Stimulated activated CD4-positive, alpha-beta T cell treated with anti-CD3 and anti-CD28 coated beads, Interleukin-12 subunit alpha, Interleukin-12 subunit beta, amount 100 ng/mL, for 48 hours (primary cell): ENCODE measurements at regions not wholly inside any gene's neighbourhood (a gene's known extent, or its start where the extent isn't known, plus 50 kb on each side); places are given as distances from the start of the nearest gene placed in this dataset.

Experiments used
- DNase-seq, 3 donors: peaks; one replicate each; pipeline ENCODE4 v3.0.0-alpha.2; 2020; ENCODE audit warnings: low read depth in 2 of 3, low spot score in 1 of 3

DNA sequence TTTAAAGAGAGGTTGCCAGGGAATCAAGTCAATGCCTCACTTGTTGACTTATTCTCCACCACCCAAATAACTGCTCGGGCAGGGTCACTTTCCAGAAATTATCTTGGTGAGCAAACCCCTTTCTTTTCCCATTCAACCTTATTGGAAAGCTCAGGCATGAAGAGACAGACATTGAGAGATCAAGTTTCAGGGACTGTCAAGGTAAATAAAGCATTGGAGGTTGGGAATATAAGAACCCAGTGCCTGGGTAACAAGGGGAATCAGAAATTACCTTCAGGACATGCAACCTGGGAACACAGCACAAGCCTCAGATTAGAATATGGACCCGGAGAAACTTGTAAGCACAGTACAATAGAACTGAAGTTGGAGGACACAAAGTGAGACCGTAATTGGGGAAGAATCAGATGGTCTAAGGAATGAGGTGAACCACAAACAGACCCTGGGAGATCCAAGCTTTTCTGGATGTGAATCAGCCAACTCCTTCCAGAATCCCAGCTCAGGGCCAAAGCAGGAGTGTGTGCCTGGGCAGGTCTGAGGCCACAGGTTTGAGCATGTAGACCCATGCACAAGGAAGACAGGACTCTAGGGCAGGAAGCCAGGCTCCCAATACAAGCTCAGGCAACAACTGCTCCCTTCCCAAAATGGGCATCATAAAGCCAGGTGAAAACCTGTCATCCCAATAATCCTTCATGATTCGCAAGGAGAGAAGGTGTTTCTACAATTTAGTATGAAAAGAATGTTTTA is 512.8 kb downstream of the MAFB start:
- no peak for DNase-seq

- no peak for DNase-seq
Observed at GRCh38 chr20:40175296-40175695, 513.7 kb downstream of the MAFB start.

- no peak for DNase-seq
Observed at GRCh38 chr20:40173872-40174271, 515.2 kb downstream of the MAFB start.

- no peak for DNase-seq
Observed at GRCh38 chr20:40168981-40169620, 519.9 kb downstream of the MAFB start.

GRCh38 chr20:40161391-40161790 is 527.6 kb downstream of the MAFB start:
- DNase-seq, result no peak

DNA sequence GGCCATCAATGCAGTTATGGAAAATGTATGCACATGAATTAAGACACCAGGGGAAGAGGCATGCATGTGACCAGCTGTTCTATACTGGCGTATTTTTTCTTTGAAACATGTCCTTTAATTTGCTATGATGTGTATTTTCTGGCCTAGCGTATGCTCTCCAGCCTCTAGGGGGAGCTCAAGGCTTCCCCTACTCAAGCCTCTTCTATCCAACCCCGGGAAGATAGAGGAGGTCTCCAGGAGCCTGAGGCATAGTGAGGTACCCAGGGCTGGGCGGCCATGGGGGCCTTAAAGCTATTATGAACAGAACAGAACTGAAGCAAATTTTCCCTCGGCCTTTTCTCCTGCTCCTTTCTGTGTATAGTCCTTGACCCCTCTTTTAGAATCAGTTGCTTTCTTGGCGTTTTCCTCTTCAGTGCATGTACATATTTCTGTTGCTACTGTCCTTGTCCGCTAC is 528.9 kb downstream of the MAFB start:
- DNase-seq, result peak in 2 of 3 donors; percentile 1 to 4

- DNase-seq, result no peak
Observed at GRCh38 chr20:40159276-40159675, 529.8 kb downstream of the MAFB start.

DNA sequence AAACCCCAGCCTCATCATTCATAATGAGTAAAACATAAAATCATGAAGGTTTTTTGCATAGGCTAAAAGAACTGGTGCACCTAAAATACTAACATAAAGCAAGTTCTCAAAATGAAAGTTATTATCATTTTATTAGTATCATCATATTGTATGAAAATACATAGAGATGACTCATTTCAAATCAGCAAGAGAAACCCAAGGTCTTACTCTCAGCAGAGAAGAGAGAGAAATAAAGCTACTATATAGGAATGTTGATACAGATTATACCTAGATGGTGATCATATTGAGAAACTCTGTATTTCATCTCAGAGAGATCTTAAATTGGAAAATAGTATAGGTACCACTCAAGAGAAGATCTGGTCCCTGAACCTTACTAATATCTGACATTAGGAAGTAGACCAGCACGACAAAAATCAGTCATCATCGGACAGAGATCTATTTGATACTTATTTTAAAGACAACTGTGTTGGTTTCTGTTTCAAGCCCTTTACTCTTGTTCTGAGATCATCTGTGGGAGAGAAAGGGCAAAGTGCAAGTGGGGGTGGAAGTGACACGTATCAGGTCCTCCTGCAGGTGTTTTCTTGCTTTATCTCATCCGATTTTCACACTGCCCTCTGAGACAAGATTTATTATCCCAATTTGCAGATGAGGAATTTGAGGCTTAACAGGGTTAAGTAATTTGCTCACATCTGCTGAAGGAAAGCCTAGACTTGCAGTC is 532.3 kb downstream of the MAFB start:
- no peak for DNase-seq

DNA sequence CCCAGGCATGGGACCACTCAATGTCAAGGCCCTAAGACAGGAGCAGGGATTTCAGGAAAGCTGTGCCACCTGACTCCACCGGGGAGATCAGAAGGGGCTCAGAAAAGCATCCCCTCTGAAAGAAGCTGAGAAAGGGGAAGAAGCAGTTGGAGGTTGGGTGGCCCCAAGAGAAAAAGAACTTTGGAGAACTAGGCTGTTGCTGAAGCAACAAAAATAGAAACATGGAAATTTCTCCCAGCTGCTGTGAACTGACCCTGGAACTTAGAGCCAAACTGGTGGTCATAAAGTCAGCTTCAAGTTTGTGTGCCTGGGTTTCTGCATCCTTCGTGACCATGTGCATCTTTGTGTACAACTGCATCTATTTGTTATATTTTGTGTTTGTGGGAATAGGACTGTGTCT is 534.5 kb downstream of the MAFB start:
- DNase-seq, result no peak

- no peak for DNase-seq
Observed at GRCh38 chr20:40148886-40149285, 540.1 kb downstream of the MAFB start.

- DNase-seq, result no peak
Observed at GRCh38 chr20:40146071-40146470, 543.0 kb downstream of the MAFB start.

DNA sequence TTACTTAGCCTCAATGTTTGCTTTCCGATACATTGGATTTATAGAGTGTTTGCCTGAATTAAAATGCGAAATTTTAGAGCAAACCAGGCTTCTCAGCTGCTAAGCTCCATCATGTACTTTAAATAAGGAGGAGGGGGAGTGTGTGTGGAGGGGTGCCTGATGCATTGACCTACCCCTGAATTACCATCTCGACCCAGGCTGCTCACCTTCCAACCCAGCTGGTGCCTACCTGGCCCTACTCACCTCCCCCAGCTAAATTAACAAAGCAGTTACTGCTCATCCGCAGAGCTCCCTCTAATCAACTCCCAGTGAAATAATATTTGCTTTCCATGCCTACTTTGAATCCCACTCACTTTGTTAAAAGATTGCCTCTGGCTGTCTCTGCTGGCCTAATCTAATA is 544.5 kb downstream of the MAFB start:
- no peak for DNase-seq

DNA sequence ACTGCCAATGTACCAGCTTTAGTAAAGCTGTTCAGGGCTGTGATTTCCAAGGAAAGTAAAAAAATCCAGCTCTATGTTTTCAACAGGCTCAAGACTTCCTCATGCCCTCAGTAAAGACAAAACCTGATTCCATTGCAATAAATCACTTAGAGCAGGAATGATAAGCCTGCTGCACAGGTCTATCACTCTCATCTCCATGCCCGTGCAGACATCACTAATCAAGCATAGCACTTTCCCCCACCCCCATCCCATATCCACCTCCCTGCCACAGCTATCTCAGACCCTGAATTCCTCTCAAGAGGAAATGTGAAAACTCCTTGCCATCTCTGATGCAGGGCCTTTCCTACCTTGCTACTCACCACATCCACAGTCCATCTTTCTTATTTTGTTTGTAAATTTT is 554.9 kb downstream of the MAFB start:
- no peak for DNase-seq

GRCh38 chr20:40120827-40121226 is 568.2 kb downstream of the MAFB start:
- DNase-seq, result no peak

GRCh38 chr20:40111282-40111681 is 577.8 kb downstream of the MAFB start:
- no peak for DNase-seq

DNA sequence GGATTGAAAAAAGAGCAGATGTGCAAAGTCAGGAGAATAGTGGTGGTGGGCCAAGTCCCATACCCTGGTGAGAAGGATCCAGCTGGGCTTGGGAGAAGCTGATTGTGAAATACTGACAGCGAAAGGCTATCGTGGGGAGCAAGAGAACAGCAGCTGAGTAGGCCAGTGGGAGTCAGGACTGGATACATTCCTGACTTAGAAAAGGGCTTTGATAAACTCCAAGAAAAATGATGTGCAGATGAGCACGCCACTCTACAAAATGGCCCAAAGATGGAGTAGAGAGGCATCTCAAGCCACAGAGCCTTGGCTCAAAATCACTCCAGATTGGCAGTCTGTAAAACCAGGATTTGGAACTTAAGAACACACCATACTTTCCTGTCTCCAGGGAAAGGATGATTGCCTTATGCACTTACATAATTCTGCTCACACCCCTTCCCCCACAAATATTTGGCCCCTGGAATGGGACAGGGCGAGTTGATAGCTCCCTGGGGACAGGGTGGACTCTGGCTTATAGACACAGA is 578.7 kb downstream of the MAFB start:
- no peak for DNase-seq

DNA sequence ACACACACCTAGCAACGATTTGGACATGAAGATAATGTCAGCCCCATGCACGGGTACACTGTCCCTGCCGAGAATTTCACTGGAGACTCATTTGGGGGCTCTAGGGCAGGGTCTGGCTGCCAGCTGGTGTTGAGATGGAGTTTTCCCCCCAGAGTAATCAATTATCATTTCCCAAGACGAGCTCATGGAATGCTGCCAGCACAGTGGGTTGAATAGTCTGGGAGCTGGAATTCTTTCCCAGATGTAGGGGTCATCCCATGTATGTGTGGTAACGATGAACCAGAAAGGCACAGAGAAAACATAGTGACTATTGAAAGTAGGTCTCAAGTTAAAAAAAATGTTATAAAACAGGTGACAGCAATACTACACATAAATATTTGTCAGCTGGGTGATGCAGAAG is 579.9 kb downstream of the MAFB start:
- no peak for DNase-seq

DNA sequence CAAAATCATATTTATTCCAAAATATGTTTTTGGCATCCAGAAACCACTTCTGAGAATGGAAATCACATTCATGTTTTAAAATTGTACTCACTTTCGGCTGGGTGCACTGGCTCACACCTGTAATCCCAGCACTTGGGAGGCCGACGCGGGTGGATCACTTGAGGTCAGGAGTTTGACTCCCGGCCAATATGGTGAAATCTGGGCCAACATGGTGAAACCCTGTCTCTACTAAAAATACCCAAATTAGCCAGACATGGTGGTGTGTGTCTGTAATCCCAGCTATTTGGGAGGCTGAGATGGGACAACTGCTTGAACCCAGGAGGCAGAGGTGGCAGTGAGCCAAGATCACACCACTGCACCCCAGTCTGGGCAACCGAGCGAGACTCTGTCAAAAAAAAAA is 580.7 kb downstream of the MAFB start:
- no peak for DNase-seq

- DNase-seq, result no peak
Observed at GRCh38 chr20:40104959-40105358, 584.1 kb downstream of the MAFB start.

DNA sequence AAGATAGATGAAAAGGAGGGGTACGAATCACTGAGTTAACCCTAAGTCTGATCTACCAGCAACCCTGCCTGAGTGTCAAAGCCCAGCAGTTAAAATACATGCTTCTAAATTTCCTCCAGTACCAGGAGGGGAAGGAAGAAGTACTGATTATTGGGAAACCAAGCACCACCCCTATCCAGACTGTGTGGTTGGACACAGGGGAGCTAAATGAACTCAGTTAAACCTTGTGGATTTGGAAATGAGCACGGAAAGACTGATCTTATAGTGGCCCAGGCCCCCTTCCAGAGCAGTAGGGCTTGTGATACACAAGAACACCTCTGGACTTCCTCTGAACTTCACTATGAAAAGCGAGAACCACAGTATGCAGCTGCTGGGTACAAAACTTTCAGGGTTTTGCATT is 585.6 kb downstream of the MAFB start:
- DNase-seq, result no peak

- DNase-seq, result no peak
Observed at GRCh38 chr20:40101560-40101959, 587.5 kb downstream of the MAFB start.

DNA sequence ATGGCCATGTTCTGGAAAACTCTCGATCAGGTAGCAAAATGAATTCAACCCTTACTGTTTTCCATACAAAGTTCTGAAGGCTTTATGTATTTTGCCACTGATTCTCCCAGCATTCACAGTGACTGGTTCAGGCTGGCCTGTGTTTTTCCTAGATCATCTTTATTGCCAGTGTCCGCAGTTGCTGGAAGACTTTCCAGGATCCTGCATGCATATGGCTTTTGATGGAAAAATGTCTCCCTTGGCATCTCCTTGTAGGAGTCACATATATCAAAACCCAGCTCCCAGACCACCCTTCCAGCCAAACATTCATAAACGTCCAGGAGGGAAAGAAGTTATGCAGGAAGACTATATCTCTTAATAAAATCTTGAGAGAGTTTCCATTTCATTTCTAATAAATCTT is 588.8 kb downstream of the MAFB start:
- DNase-seq, result no peak
